GM21528 (cell line): ENCODE measurements at regions not wholly inside any gene's neighbourhood (a gene's known extent, or its start where the extent isn't known, plus 50 kb on each side); places are given as distances from the start of the nearest gene placed in this dataset.

Experiments
- ATAC-seq: cut with Tn5 transposase; IDR thresholded peaks from one replicate; pipeline ENCODE4 v1.9.1; 2021; ENCODE audit warnings: mild to moderate bottlenecking, moderate library complexity; ENCODE audit not compliant: unreplicated experiment, low FRiP score

- no peak for ATAC-seq
Measured at GRCh38 chr2:19473350-19473749, 114.9 kb upstream of the OSR1 start.

- no peak for ATAC-seq
Measured at GRCh38 chr2:19472391-19472978, 114.1 kb upstream of the OSR1 start.

- no peak for ATAC-seq
Measured at GRCh38 chr2:19471491-19471890, 113.1 kb upstream of the OSR1 start.

GRCh38 chr2:19465978-19466377 lies 107.6 kb upstream of the OSR1 start:
- no peak for ATAC-seq

- no peak for ATAC-seq
Measured at GRCh38 chr2:19462256-19462645, 103.8 kb upstream of the OSR1 start.

GRCh38 chr2:19461504-19462255 lies 103.3 kb upstream of the OSR1 start:
- ATAC-seq, result no peak

GRCh38 chr2:19460761-19461160 lies 102.3 kb upstream of the OSR1 start:
- ATAC-seq, result no peak

GRCh38 chr2:19458427-19459003 lies 100.1 kb upstream of the OSR1 start:
- ATAC-seq, result no peak

GRCh38 chr2:19457809-19458208 lies 99.4 kb upstream of the OSR1 start:
- no peak for ATAC-seq

GRCh38 chr2:19456705-19457309 lies 98.4 kb upstream of the OSR1 start:
- ATAC-seq, result no peak

- no peak for ATAC-seq
Measured at GRCh38 chr2:19454125-19454524, 95.7 kb upstream of the OSR1 start.

GRCh38 chr2:19442731-19443130 lies 84.3 kb upstream of the OSR1 start:
- ATAC-seq, result no peak

- no peak for ATAC-seq
Measured at GRCh38 chr2:19439081-19439480, 80.7 kb upstream of the OSR1 start.

GRCh38 chr2:19435815-19436214 lies 77.4 kb upstream of the OSR1 start:
- ATAC-seq, result no peak

- ATAC-seq, result no peak
Measured at GRCh38 chr2:19434413-19434812, 76.0 kb upstream of the OSR1 start.

GRCh38 chr2:19426941-19427340 lies 68.5 kb upstream of the OSR1 start:
- no peak for ATAC-seq

- ATAC-seq, result no peak
Measured at GRCh38 chr2:19426144-19426543, 67.7 kb upstream of the OSR1 start.

- no peak for ATAC-seq
Measured at GRCh38 chr2:19425419-19425818, 67.0 kb upstream of the OSR1 start.

- no peak for ATAC-seq
Measured at GRCh38 chr2:19419211-19419880, 60.9 kb upstream of the OSR1 start.

- ATAC-seq, result no peak
Measured at GRCh38 chr2:19416784-19417684, 58.6 kb upstream of the OSR1 start.
